ENCODE measurements at regions not wholly inside any gene's neighbourhood (a gene's known extent, or its start where the extent isn't known, plus 50 kb on each side); places are given as distances from the start of the nearest gene placed in this dataset.

- no peaks in the 10 kb centered on the region for H3K27me3 ChIP-seq
- peaks cover 0 to 15% (median 0%) of the 10 kb centered on the region in 3 donors for H3K9me3 ChIP-seq
- ATAC-seq (no peak), DNase-seq (no peak)
- intact Hi-C loops (cut with DNase I): no loop called here
- H3K36me3 ChIP-seq (replicated peaks in 1 of 2; ENCODE audit: insufficient read depth in 1 of 2, low read depth in 2 of 2): no peaks in the 10 kb centered on the region
- H3K4me3 ChIP-seq: no peak overlapping the region
- H3K27ac ChIP-seq: no peak overlapping the region
- WGBS, 2 donors: 68 to 80% methylated on average over 6 of the region's 6 CpGs
- TF ChIP-seq CTCF (IDR thresholded peaks at IDR 0.05): no peak
- TF ChIP-seq POLR2A (IDR thresholded peaks at IDR 0.05): no peak
- no peaks in the 10 kb centered on the region for H3K4me1 ChIP-seq
These were observed 1460.3 kb downstream of the UQCRFS1 start for GRCh38 chr19:27752530-27753184.

DNA sequence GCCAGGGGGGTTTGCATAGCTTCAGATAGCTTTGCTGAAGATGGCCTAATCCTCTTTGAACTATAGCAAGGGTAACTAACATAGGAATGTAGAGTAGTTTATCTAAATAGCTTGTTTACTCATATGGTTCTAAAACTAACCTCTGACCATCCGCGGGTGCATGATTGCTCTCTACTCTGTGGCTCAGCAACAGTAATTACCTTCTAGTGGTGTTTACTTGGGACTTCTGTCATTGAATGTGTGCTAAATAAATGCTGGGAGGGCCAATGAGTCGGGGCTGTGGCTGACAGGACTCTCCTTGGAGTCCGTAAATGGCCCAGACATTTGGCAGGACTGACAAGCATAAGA is 1461.9 kb downstream of the UQCRFS1 start:
- no peak overlapping the region for H3K4me3 ChIP-seq
- intact Hi-C loops (cut with DNase I): no loop called here

GRCh38 chr19:27750391-27751043 is 1462.4 kb downstream of the UQCRFS1 start:
- ATAC-seq: no peak
- DNase-seq: no peak

More for the DNA sequence above, 1461.9 kb downstream of the UQCRFS1 start:
- no peak for ATAC-seq
- 71 to 86% methylated on average over 4 of the region's 4 CpGs for WGBS, 2 donors
- H3K27me3 ChIP-seq: no peaks in the 10 kb centered on the region
- no peak for DNase-seq
- no peaks in the 10 kb centered on the region for H3K36me3 ChIP-seq (replicated peaks in 1 of 2; ENCODE audit: insufficient read depth in 1 of 2, low read depth in 2 of 2)
- peaks cover 0 to 15% (median 0%) of the 10 kb centered on the region in 3 donors for H3K9me3 ChIP-seq
- no peak for TF ChIP-seq CTCF (IDR thresholded peaks at IDR 0.05)
- no peak for TF ChIP-seq POLR2A (IDR thresholded peaks at IDR 0.05)
- no peaks in the 10 kb centered on the region for H3K4me1 ChIP-seq
- H3K27ac ChIP-seq: no peak overlapping the region

DNA sequence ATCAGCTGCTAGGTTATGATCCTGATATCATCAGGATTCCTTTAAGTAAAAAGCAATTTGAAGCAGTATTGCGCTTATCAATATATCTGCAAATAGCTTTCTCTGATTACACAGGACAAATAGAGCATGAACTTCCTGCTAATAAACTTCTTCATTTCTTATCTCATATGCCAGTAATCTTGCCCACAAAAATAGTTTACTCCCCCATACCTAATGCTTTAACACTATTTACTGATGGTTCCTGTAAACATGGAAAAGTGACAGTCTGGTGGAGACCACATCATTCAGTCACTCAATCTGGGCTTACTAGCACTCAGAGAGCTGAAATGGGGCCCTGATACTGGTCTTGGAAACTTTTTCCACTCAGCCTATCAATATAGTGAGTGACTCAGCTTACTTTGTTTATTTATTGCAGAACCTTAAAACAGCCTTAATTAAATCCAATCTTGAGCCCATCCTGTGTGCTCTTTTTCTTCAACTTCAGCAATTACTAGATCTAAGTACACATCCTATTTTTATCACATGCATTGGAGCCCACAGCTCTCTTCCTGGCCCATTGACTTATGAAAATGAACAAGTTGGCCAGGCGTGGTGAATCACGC is 1464.3 kb downstream of the UQCRFS1 start:
- no peak for DNase-seq
- peaks cover 0 to 12% (median 0%) of the 10 kb centered on the region in 3 donors for H3K9me3 ChIP-seq
- H3K27ac ChIP-seq: no peak overlapping the region
- intact Hi-C loops (cut with DNase I): no loop called here
- WGBS, 2 donors: 95 to 100% methylated on average over 3 of the region's 3 CpGs
- no peak for ATAC-seq
- H3K4me3 ChIP-seq: no peak overlapping the region
- no peaks in the 10 kb centered on the region for H3K36me3 ChIP-seq (replicated peaks in 1 of 2; ENCODE audit: insufficient read depth in 1 of 2, low read depth in 2 of 2)
- no peaks in the 10 kb centered on the region for H3K4me1 ChIP-seq
- H3K27me3 ChIP-seq: no peaks in the 10 kb centered on the region
- no peak for TF ChIP-seq CTCF (IDR thresholded peaks at IDR 0.05)
- no peak for TF ChIP-seq POLR2A (IDR thresholded peaks at IDR 0.05)

More at GRCh38 chr19:27750391-27751043, 1462.4 kb downstream of the UQCRFS1 start:
- no peaks in the 10 kb centered on the region for H3K4me1 ChIP-seq
- TF ChIP-seq POLR2A (IDR thresholded peaks at IDR 0.05) (no peak), CTCF (IDR thresholded peaks at IDR 0.05) (no peak)
- H3K27me3 ChIP-seq: no peaks in the 10 kb centered on the region
- H3K27ac ChIP-seq: no peak overlapping the region
- intact Hi-C loops (cut with DNase I): no loop called here
- H3K9me3 ChIP-seq: peaks cover 0 to 15% (median 0%) of the 10 kb centered on the region in 3 donors
- 88 to 89% methylated on average over 6 of the region's 6 CpGs for WGBS, 2 donors
- no peak overlapping the region for H3K4me3 ChIP-seq
- H3K36me3 ChIP-seq (replicated peaks in 1 of 2; ENCODE audit: insufficient read depth in 1 of 2, low read depth in 2 of 2): no peaks in the 10 kb centered on the region
